SK-N-SH (cell line): ENCODE measurements at regions not wholly inside any gene's neighbourhood (a gene's known extent, or its start where the extent isn't known, plus 50 kb on each side); places are given as distances from the start of the nearest gene placed in this dataset.

Experiments used
- CTCF ChIA-PET: fragments of 300-600, 350-600 bp; formaldehyde crosslinking; extraction: SDS; loops from one replicate; lab custom pipeline; 2021; lab: Yijun Ruan, JAX
- POLR2A ChIA-PET: fragments of 350-600 bp; sonication (Branson Sonifier 250); formaldehyde crosslinking; extraction: SDS; loops from one replicate; lab custom pipeline; 2020; ENCODE audit warnings: antibody characterized with exemption, inconsistent platforms; lab: Yijun Ruan, JAX
- DNase-seq: peaks from one replicate; pipeline ENCODE4 v3.0.0; 2012
- H2AFZ ChIP-seq: fragments of 200-600 bp; sonication (generic); 2 replicates; pipeline ENCODE4 v1.8.1; 2016; ENCODE audit warnings: antibody characterized with exemption, mild to moderate bottlenecking, low read depth
- H3F3A ChIP-seq: fragments of 200-600 bp; sonication (generic); replicated peaks from 2 replicates; pipeline ENCODE3; 2016; ENCODE audit warnings: antibody characterized with exemption, mild to moderate bottlenecking; ENCODE audit not compliant: insufficient read depth
- H3K27ac ChIP-seq, 2 experiments: fragments of 200-500 bp in 1 of 2; fragments of 200-600 bp in 1 of 2; sonication (Bioruptor generic) in 1 of 2; sonication (generic), shearing (Covaris generic) in 1 of 2; 2 replicates each; pipeline versions ENCODE4 v1.5.1 to v1.6.1; 2014 to 2016; ENCODE audit warnings: low read depth in 2 of 2, inconsistent platforms in 1 of 2, low read length in 1 of 2, mild to moderate bottlenecking in 1 of 2, mixed read lengths in 1 of 2
- H3K27me3 ChIP-seq: fragments of 200-600 bp; sonication (generic), shearing (Covaris generic); 2 replicates; pipeline ENCODE4 v1.6.1; 2016; ENCODE audit warnings: mixed run types; ENCODE audit not compliant: insufficient read depth
- H3K36me3 ChIP-seq, 2 experiments: fragments of 200-500 bp in 1 of 2; fragments of 200-600 bp in 1 of 2; sonication (Bioruptor generic) in 1 of 2; sonication (generic) in 1 of 2; replicated peaks in 1 of 2; 2 replicates each; pipeline versions ENCODE3 to v1.5.1; 2014 to 2016; ENCODE audit warnings: low read length in 1 of 2, mild to moderate bottlenecking in 1 of 2; ENCODE audit not compliant: insufficient read depth in 2 of 2, control insufficient read depth in 1 of 2
- H3K4me1 ChIP-seq, 2 experiments: fragments of 200-500 bp in 1 of 2; fragments of 200-600 bp in 1 of 2; sonication (Bioruptor generic) in 1 of 2; sonication (generic), shearing (Covaris generic) in 1 of 2; 2 replicates each; pipeline versions ENCODE4 v1.5.1 to v1.6.1; 2014 to 2016; ENCODE audit warnings: low read depth in 1 of 2, low read length in 1 of 2, mixed run types in 1 of 2; ENCODE audit not compliant: insufficient read depth in 2 of 2, control insufficient read depth in 1 of 2
- H3K4me2 ChIP-seq: fragments of 200-600 bp; sonication (generic), shearing (Covaris generic); 2 replicates; pipeline ENCODE4 v1.6.1; 2017; ENCODE audit warnings: mixed run types
- H3K4me3 ChIP-seq, 2 experiments: fragments of 200-500 bp in 1 of 2; fragments of 200-600 bp in 1 of 2; sonication (Bioruptor generic) in 1 of 2; sonication (generic), shearing (Covaris generic) in 1 of 2; 2 replicates each; pipeline versions ENCODE4 v1.5.1 to v1.8.1; 2014 to 2016; ENCODE audit warnings: low read depth in 2 of 2, inconsistent platforms in 1 of 2, low read length in 1 of 2, mild to moderate bottlenecking in 1 of 2, mixed read lengths in 1 of 2, moderate library complexity in 1 of 2
- H3K79me2 ChIP-seq: fragments of 200-600 bp; sonication (generic); 2 replicates; pipeline ENCODE4 v1.8.1; 2017; ENCODE audit warnings: mild to moderate bottlenecking; ENCODE audit not compliant: insufficient read depth
- H3K9ac ChIP-seq: fragments of 200-600 bp; sonication (generic); 2 replicates; pipeline ENCODE4 v1.6.1; 2017; ENCODE audit warnings: mixed run types
- H3K9me2 ChIP-seq: fragments of 200-600 bp; sonication (generic); 2 replicates; pipeline ENCODE4 v1.6.1; 2017; ENCODE audit warnings: mixed run types
- H3K9me3 ChIP-seq: fragments of 200-600 bp; sonication (generic); 2 replicates; pipeline ENCODE4 v1.6.1; 2017; ENCODE audit warnings: mixed run types, mild to moderate bottlenecking, moderate library complexity
- H4K20me1 ChIP-seq: fragments of 200-600 bp; sonication (generic); 2 replicates; pipeline ENCODE4 v1.6.1; 2017; ENCODE audit warnings: mild to moderate bottlenecking, mixed run types; ENCODE audit not compliant: insufficient read depth
- ELF1 ChIP-seq: IDR thresholded peaks from 2 replicates; pipeline ENCODE4 v1.4.0; 2012
- EZH2phosphoT487 ChIP-seq: fragments of 200-600 bp; sonication (generic); IDR thresholded peaks from 2 replicates; pipeline ENCODE4 v1.6.1; 2017; ENCODE audit warnings: low read depth, mixed run types, mild to moderate bottlenecking, antibody characterized with exemption, moderate library complexity, borderline replicate concordance
- FOXJ3 ChIP-seq: sonication (generic); formaldehyde crosslinking; IDR thresholded peaks from 2 replicates; pipeline ENCODE4 v1.5.1; 2020; ENCODE audit warnings: mild to moderate bottlenecking, missing genetic modification reagents
- FOXM1 ChIP-seq: IDR thresholded peaks from 2 replicates; pipeline ENCODE4 v1.4.0; 2012; ENCODE audit warnings: low read depth, mild to moderate bottlenecking
- GABPA ChIP-seq: IDR thresholded peaks from 2 replicates; pipeline ENCODE4 v1.4.0; 2012; ENCODE audit warnings: low read depth, mild to moderate bottlenecking
- IRF3 ChIP-seq: fragments of 150-350 bp; IDR thresholded peaks from 2 replicates; pipeline ENCODE4 v1.6.1; 2016; ENCODE audit warnings: mild to moderate bottlenecking, low read depth, low read length
- MAX ChIP-seq: IDR thresholded peaks from 2 replicates; pipeline ENCODE4 v1.4.0; 2012; ENCODE audit warnings: low read depth
- MEF2A ChIP-seq: IDR thresholded peaks from 2 replicates; pipeline ENCODE4 v1.4.0; 2012; ENCODE audit warnings: low read depth, borderline replicate concordance
- NFIC ChIP-seq: IDR thresholded peaks from 2 replicates; pipeline ENCODE4 v1.4.0; 2012; ENCODE audit warnings: borderline replicate concordance
- RCOR1 ChIP-seq: fragments of 150-350 bp; IDR thresholded peaks from 2 replicates; pipeline ENCODE4 v1.6.1; 2017; ENCODE audit warnings: antibody characterized with exemption, low read length
- REST ChIP-seq: IDR thresholded peaks from 2 replicates; pipeline ENCODE4 v1.6.1; 2012; ENCODE audit warnings: mild to moderate bottlenecking, low read depth, low read length, moderate library complexity
- RXRA ChIP-seq: IDR thresholded peaks from 2 replicates; pipeline ENCODE4 v1.4.0; 2012; ENCODE audit warnings: low read depth, mild to moderate bottlenecking, borderline replicate concordance
- SIN3A ChIP-seq: IDR thresholded peaks from 2 replicates; pipeline ENCODE4 v1.6.1; 2012; ENCODE audit warnings: low read depth, mild to moderate bottlenecking, low read length, moderate library complexity, borderline replicate concordance
- ZBTB33 ChIP-seq: IDR thresholded peaks from 2 replicates; pipeline ENCODE4 v1.4.0; 2012; ENCODE audit warnings: low read depth, borderline replicate concordance
- WGBS: methylation state at CpG from one replicate; pipeline ENCODE4 v1.1.6; 2017; ENCODE audit warnings: low lambda C conversion rate; 5-methylcytosine and 5-hydroxymethylcytosine counted together

- TF ChIP-seq MAX = no peak
Observed at GRCh38 chr4:143036443-143036842, 148.3 kb upstream of the USP38 start (continued).

GRCh38 chr4:143046454-143046853, 138.3 kb upstream of the USP38 start:
- H3K79me2 ChIP-seq = no peaks in the 10 kb centered on the region
- DNase-seq = no peak
- TF ChIP-seq FOXM1 = no peak
- no peak for TF ChIP-seq ZBTB33
- no peak for TF ChIP-seq GABPA
- TF ChIP-seq NFIC = no peak
- no peak for TF ChIP-seq SIN3A
- TF ChIP-seq REST = no peak
- TF ChIP-seq MAX = no peak
- no peak for TF ChIP-seq RXRA
- TF ChIP-seq IRF3 = no peak
- no peak for TF ChIP-seq FOXJ3 (CRISPR knock-in tag)
- no peak for TF ChIP-seq EZH2phosphoT487
- TF ChIP-seq RCOR1 = no peak
- no peak for TF ChIP-seq MEF2A
- no peak for TF ChIP-seq ELF1

More at GRCh38 chr4:143046454-143046853, 138.3 kb upstream of the USP38 start:
- H3K9me2 ChIP-seq = no peaks in the 10 kb centered on the region
- ChIA-PET POLR2A (no interaction called here), CTCF (no interaction called here)
- no peak overlapping the region for H2AFZ ChIP-seq
- H3K4me2 ChIP-seq = no peak overlapping the region
- no peak overlapping the region for H3K9ac ChIP-seq
- no peaks in the 10 kb centered on the region for H3K9me3 ChIP-seq
- no peak overlapping the region for H3K4me3 ChIP-seq
- H3K4me1 ChIP-seq = no peaks in the 10 kb centered on the region; a peak in 1 of 4 replicates
- H3K36me3 ChIP-seq = no peaks in the 10 kb centered on the region
- H4K20me1 ChIP-seq = no peaks in the 10 kb centered on the region
- 78% methylated on average over 3 of the region's 4 CpGs for WGBS
- H3F3A ChIP-seq = no peaks in the 10 kb centered on the region
- H3K27me3 ChIP-seq = no peaks in the 10 kb centered on the region
- no peak overlapping the region for H3K27ac ChIP-seq
